Glutamatergic neuron (in vitro differentiated cells): ENCODE measurements at regions not wholly inside any gene's neighbourhood (a gene's known extent, or its start where the extent isn't known, plus 50 kb on each side); places are given as distances from the start of the nearest gene placed in this dataset.

Source experiments
- DNase-seq: peaks from one replicate; pipeline ENCODE4 v3.0.0; 2022
- H3K27ac Mint-ChIP-seq: one replicate; pipeline ENCODE4 v1.8.0; 2020; ENCODE audit warnings: mild to moderate bottlenecking, mixed read lengths, inconsistent platforms; ENCODE audit not compliant: unreplicated experiment
- H3K27me3 Mint-ChIP-seq: one replicate; pipeline ENCODE4 v1.8.0; 2020; ENCODE audit warnings: mild to moderate bottlenecking, moderate library complexity, mixed read lengths, inconsistent platforms; ENCODE audit not compliant: unreplicated experiment
- H3K36me3 Mint-ChIP-seq: one replicate; pipeline ENCODE4 v1.8.0; 2020; ENCODE audit warnings: mild to moderate bottlenecking, mixed read lengths, inconsistent platforms; ENCODE audit not compliant: unreplicated experiment
- H3K4me1 Mint-ChIP-seq: one replicate; pipeline ENCODE4 v1.8.0; 2020; ENCODE audit warnings: mild to moderate bottlenecking, low read depth, mixed read lengths, inconsistent platforms; ENCODE audit not compliant: unreplicated experiment
- H3K4me3 Mint-ChIP-seq: one replicate; pipeline ENCODE4 v1.8.0; 2020; ENCODE audit warnings: mild to moderate bottlenecking, mixed read lengths, inconsistent platforms; ENCODE audit not compliant: unreplicated experiment
- H3K9me3 Mint-ChIP-seq: one replicate; pipeline ENCODE4 v1.8.0; 2020; ENCODE audit warnings: mild to moderate bottlenecking, moderate library complexity, mixed read lengths, inconsistent platforms; ENCODE audit not compliant: unreplicated experiment
- TF ChIP-seq, protein P1 (sequence below): fragments of 200-600 bp; sonication (generic); IDR thresholded peaks from one replicate; pipeline ENCODE4 v1.5.0; 2021; ENCODE audit not compliant: partially characterized antibody, unreplicated experiment

GRCh38 chr9:129323376-129323998 is 145.4 kb upstream of the IER5L start:
- Mint-ChIP-seq H3K9me3 (peaks cover 4% of the 10 kb centered on the region), H3K4me1 (peaks cover 14% of the 10 kb centered on the region), H3K4me3 (no peak overlapping the region), H3K27me3 (peaks cover 5% of the 10 kb centered on the region), H3K27ac (no peak overlapping the region), H3K36me3 (no peaks in the 10 kb centered on the region)
- DNase-seq = no peak
- TF ChIP-seq, protein P1, sequence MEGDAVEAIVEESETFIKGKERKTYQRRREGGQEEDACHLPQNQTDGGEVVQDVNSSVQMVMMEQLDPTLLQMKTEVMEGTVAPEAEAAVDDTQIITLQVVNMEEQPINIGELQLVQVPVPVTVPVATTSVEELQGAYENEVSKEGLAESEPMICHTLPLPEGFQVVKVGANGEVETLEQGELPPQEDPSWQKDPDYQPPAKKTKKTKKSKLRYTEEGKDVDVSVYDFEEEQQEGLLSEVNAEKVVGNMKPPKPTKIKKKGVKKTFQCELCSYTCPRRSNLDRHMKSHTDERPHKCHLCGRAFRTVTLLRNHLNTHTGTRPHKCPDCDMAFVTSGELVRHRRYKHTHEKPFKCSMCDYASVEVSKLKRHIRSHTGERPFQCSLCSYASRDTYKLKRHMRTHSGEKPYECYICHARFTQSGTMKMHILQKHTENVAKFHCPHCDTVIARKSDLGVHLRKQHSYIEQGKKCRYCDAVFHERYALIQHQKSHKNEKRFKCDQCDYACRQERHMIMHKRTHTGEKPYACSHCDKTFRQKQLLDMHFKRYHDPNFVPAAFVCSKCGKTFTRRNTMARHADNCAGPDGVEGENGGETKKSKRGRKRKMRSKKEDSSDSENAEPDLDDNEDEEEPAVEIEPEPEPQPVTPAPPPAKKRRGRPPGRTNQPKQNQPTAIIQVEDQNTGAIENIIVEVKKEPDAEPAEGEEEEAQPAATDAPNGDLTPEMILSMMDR = no peak

DNA sequence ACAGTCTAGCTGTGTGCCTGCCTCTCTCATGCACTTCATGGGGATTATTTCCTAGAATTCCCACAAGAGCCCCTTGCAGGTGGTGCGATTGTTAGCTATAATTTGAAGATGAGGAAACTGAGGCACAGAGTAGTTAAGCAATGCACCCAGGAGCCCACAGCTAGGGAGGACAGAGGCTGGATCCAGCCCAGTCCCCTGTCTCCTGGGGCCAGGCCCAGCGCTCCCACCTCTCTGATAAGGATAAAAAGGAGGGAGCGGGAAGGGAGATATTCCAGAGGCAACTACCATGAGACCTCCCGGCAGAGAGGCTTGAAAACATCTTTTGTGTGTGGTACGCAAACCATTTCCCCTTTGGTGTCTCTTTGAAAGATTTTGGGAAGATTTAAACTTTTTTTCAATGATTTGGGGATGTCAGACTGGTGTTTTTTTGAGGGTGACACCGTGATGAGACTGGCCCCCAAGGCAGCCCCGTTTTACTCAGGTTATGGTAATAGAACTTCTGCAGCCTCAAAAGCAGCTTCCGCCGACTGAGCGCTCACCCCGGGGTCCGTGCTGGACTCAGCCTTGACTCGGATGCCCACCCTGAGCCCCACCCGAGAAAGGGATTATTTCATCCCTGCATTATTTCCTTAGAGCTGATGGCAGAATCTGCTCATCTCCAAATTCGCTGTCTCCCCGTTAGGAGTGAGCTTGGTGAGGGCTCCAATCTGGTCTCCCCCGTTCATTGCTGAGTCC is 144.7 kb upstream of the IER5L start:
- TF ChIP-seq, protein P1 = no peak
- peaks cover 4% of the 10 kb centered on the region for H3K9me3 Mint-ChIP-seq
- no peak overlapping the region for H3K4me3 Mint-ChIP-seq

DNA sequence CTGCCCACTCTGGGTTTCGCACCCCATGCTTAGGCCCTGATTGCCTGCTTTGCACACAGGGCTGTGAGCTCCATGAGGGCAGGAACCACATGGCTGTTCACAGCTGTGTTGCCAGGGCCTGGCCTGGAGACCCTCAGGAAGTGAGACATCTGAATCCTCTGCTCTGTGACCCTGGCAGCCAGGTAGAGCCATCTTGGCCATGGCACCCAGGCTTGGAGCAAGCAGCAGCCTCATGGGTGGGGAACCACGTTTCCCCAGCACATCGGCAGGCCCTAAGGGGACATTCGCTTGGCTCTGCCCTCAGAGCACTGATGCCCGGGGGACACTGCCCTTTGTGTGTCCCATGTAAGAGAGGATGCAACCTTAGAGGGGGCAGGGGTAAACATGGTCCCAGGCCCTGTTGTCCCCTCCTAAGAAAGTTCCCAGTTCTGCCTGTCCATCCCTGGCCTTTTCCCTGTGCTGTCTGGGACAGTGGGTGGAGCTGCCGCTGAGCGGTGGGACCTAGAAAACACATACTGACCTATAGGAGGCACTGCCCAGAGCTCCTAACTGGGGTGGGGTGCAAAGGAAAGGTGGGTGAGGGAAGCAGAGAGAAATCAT is 144.1 kb upstream of the IER5L start:
- H3K27me3 Mint-ChIP-seq = peaks cover 3% of the 10 kb centered on the region
- peaks cover 18% of the 10 kb centered on the region for H3K4me1 Mint-ChIP-seq
- H3K4me3 Mint-ChIP-seq = peak overlapping the region; percentile 52
- TF ChIP-seq, protein P1 = no peak
- no peak for DNase-seq
- H3K27ac Mint-ChIP-seq = no peak overlapping the region
- H3K36me3 Mint-ChIP-seq = no peaks in the 10 kb centered on the region
- H3K9me3 Mint-ChIP-seq = peaks cover 4% of the 10 kb centered on the region

More for the DNA sequence above, 144.7 kb upstream of the IER5L start:
- Mint-ChIP-seq H3K36me3 (no peaks in the 10 kb centered on the region), H3K27me3 (peaks cover 3% of the 10 kb centered on the region), H3K27ac (no peak overlapping the region), H3K4me1 (peaks cover 18% of the 10 kb centered on the region)
- no peak for DNase-seq

DNA sequence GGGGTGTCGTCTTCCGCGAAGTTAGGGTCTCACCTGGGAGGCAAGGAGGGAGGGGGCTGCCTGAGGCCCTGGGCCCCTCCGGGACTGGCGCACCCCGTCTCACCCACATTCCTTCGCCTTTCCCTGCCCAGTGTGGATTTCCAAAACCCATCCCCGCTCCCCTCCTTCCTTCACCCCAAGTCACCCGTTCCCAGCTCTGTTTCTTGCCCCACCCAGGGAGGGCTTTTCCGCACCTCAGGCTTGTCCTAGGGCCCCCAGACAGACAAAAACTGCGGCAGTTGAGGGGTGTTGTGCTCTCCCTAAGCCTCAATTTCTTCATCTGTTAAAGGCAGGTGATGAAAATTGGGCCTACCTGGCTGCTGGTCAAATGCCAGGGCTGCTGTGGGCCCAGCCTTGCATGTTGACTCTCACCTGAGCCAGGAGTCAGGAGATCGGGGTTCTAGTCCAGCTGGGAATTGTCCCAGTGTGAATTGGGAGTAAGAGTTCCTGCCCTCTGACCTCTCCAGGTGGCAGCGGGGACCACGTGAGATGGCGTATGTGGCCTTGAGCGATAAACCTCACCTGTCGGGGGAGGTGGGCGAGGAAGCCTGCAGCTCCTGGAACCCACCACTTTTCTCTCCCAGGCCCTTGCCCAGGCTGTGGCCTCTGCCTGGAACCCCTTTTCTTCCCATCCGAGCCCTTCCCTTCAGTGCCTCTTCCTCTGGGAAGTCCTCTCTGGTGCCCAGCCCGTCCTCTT is 143.4 kb upstream of the IER5L start:
- peaks cover 20% of the 10 kb centered on the region for H3K4me1 Mint-ChIP-seq
- H3K36me3 Mint-ChIP-seq = no peaks in the 10 kb centered on the region
- DNase-seq = no peak
- H3K4me3 Mint-ChIP-seq = peak overlapping the region; percentile 52
- H3K9me3 Mint-ChIP-seq = peaks cover 4% of the 10 kb centered on the region
- TF ChIP-seq, protein P1 = no peak
- H3K27me3 Mint-ChIP-seq = peaks cover 3% of the 10 kb centered on the region
- no peak overlapping the region for H3K27ac Mint-ChIP-seq
